Thyroid gland (tissue), 4 donors: ENCODE measurements at regions not wholly inside any gene's neighbourhood (a gene's known extent, or its start where the extent isn't known, plus 50 kb on each side); places are given as distances from the start of the nearest gene placed in this dataset.

Experiments
- DNase-seq, 2 donors: peaks; one replicate each; pipeline ENCODE4 v3.0.0-alpha.2; 2019
- H3K27ac ChIP-seq, 3 donors: fragments of 200-600 bp; sonication (generic); 1 replicate in 2 of 3; 2 replicates in 1 of 3; pipeline ENCODE4 v1.5.1; 2016 to 2019; ENCODE audit warnings: mild to moderate bottlenecking in 1 of 3, moderate library complexity in 1 of 3
- H3K27me3 ChIP-seq: fragments of 200-600 bp; sonication (generic); one replicate; pipeline ENCODE4 v1.5.1; 2019
- H3K36me3 ChIP-seq, 2 donors: fragments of 200-600 bp; sonication (generic); one replicate each; pipeline ENCODE4 v1.5.1; 2016 to 2019
- H3K4me1 ChIP-seq, 2 donors: fragments of 200-600 bp; sonication (generic); one replicate each; pipeline ENCODE4 v1.5.1; 2017 to 2019
- H3K4me3 ChIP-seq, 3 donors: fragments of 200-600 bp; sonication (generic); replicated peaks in 1 of 3; 1 replicate in 2 of 3; 2 replicates in 1 of 3; pipeline ENCODE4 v1.5.1; 2016; ENCODE audit warnings: mild to moderate bottlenecking in 1 of 3
- H3K9me3 ChIP-seq: fragments of 200-600 bp; sonication (generic); one replicate; pipeline ENCODE4 v1.5.1; 2017
- POLR2A ChIP-seq, 2 donors: fragments of 450-650 bp; IDR thresholded peaks; one replicate each; pipeline ENCODE4 v1.6.1; 2017; ENCODE audit warnings: antibody characterized with exemption in 2 of 2, mild to moderate bottlenecking in 2 of 2, moderate library complexity in 1 of 2
- WGBS, 2 donors: methylation state at CpG; one replicate each; pipeline ENCODE4 v1.1.5; 2017; 5-methylcytosine and 5-hydroxymethylcytosine counted together
- intact Hi-C: fragments of 100-400 bp; cut with DNase I; formaldehyde crosslinking; loops from one replicate; pipeline ENCODE4 v1.15.1; 2023
- TF ChIP-seq, protein P1 (sequence below), 6 experiments: fragments of 200-600 bp in 3 of 6; fragments of 450-650 bp in 3 of 6; sonication (generic) in 3 of 6; IDR thresholded peaks; one replicate each; pipeline ENCODE4 v1.5.1; 2016 to 2019; ENCODE audit warnings: antibody characterized with exemption in 6 of 6, mild to moderate bottlenecking in 2 of 6, inconsistent platforms in 1 of 6, moderate library complexity in 1 of 6

DNA sequence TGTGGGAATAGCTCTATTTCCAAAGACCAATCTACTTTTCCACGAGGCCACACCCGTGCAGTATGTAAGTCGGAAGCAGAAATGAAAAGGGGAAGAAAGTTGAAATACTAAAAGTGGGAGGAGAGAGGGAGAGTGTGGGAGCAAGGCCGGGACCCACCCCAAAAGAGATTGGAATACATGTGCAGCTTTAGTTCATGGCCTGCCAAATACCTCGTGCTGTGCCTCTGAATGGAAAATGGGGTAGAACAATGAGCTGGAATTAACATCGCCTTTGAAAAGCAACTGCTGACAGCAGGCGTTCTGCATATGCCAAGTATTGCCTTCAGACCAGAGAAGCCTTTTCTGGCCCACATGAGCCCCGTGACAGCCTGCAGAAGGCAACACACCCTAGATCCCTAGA is 155.6 kb downstream of the CD83 start:
- Histone ChIP-seq H3K9me3 (no peaks in the 10 kb centered on the region), H3K27me3 (no peaks in the 10 kb centered on the region), H3K4me3 (no peak overlapping the region), H3K4me1 (peaks cover 9 to 19% of the 10 kb centered on the region in 2 donors), H3K36me3 (no peaks in the 10 kb centered on the region), H3K27ac (no peak overlapping the region)
- no peak for DNase-seq
- 91 to 92% methylated on average over 8 of the region's 8 CpGs for WGBS, 2 donors
- intact Hi-C loops = no loop called here
- no peak for TF ChIP-seq POLR2A (IDR thresholded peaks at IDR 0.05)
- TF ChIP-seq, protein P1, sequence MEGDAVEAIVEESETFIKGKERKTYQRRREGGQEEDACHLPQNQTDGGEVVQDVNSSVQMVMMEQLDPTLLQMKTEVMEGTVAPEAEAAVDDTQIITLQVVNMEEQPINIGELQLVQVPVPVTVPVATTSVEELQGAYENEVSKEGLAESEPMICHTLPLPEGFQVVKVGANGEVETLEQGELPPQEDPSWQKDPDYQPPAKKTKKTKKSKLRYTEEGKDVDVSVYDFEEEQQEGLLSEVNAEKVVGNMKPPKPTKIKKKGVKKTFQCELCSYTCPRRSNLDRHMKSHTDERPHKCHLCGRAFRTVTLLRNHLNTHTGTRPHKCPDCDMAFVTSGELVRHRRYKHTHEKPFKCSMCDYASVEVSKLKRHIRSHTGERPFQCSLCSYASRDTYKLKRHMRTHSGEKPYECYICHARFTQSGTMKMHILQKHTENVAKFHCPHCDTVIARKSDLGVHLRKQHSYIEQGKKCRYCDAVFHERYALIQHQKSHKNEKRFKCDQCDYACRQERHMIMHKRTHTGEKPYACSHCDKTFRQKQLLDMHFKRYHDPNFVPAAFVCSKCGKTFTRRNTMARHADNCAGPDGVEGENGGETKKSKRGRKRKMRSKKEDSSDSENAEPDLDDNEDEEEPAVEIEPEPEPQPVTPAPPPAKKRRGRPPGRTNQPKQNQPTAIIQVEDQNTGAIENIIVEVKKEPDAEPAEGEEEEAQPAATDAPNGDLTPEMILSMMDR (IDR thresholded peaks at IDR 0.05) = no peak

DNA sequence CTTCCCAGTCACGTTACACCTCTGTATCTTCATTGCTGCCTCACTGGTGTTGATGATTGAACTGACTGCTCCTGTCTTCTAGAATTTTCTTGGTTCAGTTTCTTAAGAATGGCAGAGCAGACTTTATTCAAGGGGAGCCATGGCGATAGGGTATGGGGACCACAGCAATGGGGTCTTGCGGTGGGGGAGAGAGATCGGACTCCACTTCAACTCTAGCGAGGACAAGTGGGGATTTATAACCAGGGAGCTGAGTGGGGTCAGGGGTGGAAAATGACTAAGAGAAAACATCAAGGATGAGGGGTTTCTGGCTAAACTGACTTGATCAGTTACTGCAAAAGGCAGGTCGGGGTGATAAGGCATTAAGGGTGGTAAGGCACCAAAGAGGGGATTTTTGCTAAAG is 156.4 kb downstream of the CD83 start:
- Histone ChIP-seq H3K4me1 (peaks cover 9 to 19% of the 10 kb centered on the region in 2 donors), H3K27ac (no peak overlapping the region), H3K36me3 (no peaks in the 10 kb centered on the region), H3K4me3 (no peak overlapping the region), H3K9me3 (no peaks in the 10 kb centered on the region), H3K27me3 (no peaks in the 10 kb centered on the region)
- 95 to 99% methylated on average over 6 of the region's 6 CpGs for WGBS, 2 donors
- intact Hi-C loops = no loop called here
- no peak for TF ChIP-seq POLR2A (IDR thresholded peaks at IDR 0.05)
- TF ChIP-seq, protein P1 (IDR thresholded peaks at IDR 0.05) = no peak
- DNase-seq = no peak

DNA sequence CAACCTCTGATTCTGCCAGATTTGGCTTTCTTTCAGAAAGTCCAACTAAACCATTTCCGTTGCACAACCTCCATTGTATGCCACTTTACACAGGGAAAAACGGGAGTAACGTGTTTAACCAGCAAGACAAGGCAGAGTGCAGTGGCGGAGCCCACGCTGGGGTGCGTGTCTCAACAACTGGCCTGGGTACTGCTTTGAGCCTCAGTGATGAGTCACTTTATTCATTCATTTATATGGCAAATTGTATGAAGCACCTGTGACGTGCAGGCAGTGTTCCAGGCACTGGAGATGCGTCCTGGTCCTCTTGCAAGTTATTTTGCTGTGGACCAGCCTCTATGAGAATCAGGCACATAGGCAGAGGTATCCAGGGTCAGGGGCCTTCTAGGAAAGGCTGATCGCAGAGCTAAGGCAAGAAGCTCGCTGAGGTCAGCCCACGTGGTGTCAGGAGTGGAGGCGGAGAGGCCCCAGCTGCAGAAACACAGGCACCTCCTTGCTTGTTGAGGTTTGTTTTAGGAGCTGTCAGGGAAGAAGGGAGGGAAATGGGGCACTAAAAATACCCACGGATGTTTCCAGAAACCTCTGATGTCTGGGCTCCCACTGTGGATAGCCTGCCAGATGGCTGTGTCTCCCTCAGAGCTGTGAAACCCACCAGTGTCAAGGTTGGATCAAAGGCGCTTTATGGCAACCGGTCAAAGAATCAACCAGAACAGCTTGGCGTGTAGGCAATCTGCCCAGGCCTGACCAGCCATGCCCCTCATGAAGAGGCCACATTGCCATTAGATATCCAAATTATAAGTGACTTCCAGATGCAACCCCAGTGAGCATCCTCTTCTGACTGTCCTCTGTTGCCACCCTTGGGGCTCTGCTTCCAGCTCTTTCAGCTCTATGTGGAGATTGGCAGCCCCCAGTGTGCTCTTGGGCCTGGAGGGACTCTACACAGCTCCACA is 157.2 kb downstream of the CD83 start:
- Histone ChIP-seq H3K27ac (no peak overlapping the region), H3K36me3 (no peaks in the 10 kb centered on the region), H3K4me1 (peaks cover 9 to 19% of the 10 kb centered on the region in 2 donors), H3K9me3 (no peaks in the 10 kb centered on the region), H3K4me3 (no peak overlapping the region), H3K27me3 (no peaks in the 10 kb centered on the region)
- no peak for DNase-seq
- WGBS, 2 donors = 92% methylated on average over 16 of the region's 16 CpGs
- TF ChIP-seq, protein P1 (IDR thresholded peaks at IDR 0.05) = no peak
- TF ChIP-seq POLR2A (IDR thresholded peaks at IDR 0.05) = no peak
- intact Hi-C loops = no loop called here

DNA sequence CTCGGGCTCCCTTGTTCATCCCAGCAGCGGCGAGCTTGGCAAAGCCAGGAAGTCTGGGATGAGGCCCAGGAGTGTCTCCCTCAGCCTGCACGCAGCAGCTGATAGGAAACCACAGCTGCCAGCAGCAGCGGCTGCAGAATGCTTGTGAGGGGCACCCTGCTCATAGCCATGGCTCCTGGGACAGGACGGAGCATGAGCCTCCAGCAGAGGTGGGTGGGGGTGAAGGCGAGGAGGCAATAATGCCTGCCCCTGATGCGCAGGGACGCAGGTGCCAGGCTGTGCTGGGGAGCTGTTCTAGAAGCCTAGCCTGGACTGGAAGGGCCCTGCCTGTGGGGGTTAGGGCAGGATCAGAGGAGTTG is 157.9 kb downstream of the CD83 start:
- H3K9me3 ChIP-seq = no peaks in the 10 kb centered on the region
- TF ChIP-seq POLR2A (IDR thresholded peaks at IDR 0.05) = no peak
- TF ChIP-seq, protein P1 (IDR thresholded peaks at IDR 0.05) = no peak
- H3K27ac ChIP-seq = no peak overlapping the region
- no peak for DNase-seq
- H3K4me1 ChIP-seq = peaks cover 9 to 19% of the 10 kb centered on the region in 2 donors
- H3K27me3 ChIP-seq = no peaks in the 10 kb centered on the region
- no peak overlapping the region for H3K4me3 ChIP-seq
- intact Hi-C loops = no loop called here
- H3K36me3 ChIP-seq = no peaks in the 10 kb centered on the region
- WGBS, 2 donors = 75 to 77% methylated on average over 5 to 9 of the region's 9 CpGs

DNA sequence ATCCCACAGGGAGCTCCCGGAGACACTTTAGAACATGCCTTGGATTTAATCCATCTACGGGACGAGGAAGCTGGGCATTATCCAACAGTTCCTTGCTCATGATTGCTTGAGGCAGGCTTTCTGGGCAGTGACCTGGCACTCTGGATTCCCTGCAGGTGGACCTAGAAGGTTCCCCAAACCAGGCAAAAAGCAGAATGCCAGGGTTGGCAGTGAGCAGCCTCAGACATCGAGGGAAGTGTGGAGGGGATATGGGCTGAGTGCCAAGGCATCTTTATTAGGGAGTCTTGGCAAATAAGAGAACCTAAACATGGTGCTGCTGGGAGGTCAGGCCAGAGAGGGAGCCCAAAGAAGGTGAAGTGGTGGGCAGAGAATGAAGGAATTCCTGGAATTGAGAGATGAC is 158.5 kb downstream of the CD83 start:
- H3K4me3 ChIP-seq = no peak overlapping the region
- H3K27me3 ChIP-seq = no peaks in the 10 kb centered on the region
- no peak overlapping the region for H3K27ac ChIP-seq
- no peak for DNase-seq
- H3K9me3 ChIP-seq = no peaks in the 10 kb centered on the region
- 55 to 63% methylated on average over 4 of the region's 4 CpGs for WGBS, 2 donors
- H3K36me3 ChIP-seq = no peaks in the 10 kb centered on the region
- H3K4me1 ChIP-seq = peaks cover 9 to 19% of the 10 kb centered on the region in 2 donors
- intact Hi-C loops = no loop called here
- no peak for TF ChIP-seq POLR2A (IDR thresholded peaks at IDR 0.05)
- TF ChIP-seq, protein P1 (IDR thresholded peaks at IDR 0.05) = no peak
